ENCODE measurements at regions not wholly inside any gene's neighbourhood (a gene's known extent, or its start where the extent isn't known, plus 50 kb on each side); places are given as distances from the start of the nearest gene placed in this dataset.

- H3K27ac ChIP-seq (ENCODE audit: low read depth, low read length) = no peak overlapping the region
- POLR2A ChIA-PET = no interaction called here
- no peak for DNase-seq (ENCODE audit: low read depth, low spot score)
- TF ChIP-seq CTCF (IDR thresholded peaks at IDR 0.05; ENCODE audit: low read depth, low read length) = no peak
- no peak overlapping the region for H3K4me3 ChIP-seq (ENCODE audit: low read depth, low read length)
- H3K9me3 ChIP-seq (ENCODE audit: control insufficient read depth, insufficient read depth, low read length) = peaks cover 16% of the 10 kb centered on the region; the same call in 1 of the 2 replicates
- no peaks in the 10 kb centered on the region for H3K27me3 ChIP-seq (ENCODE audit: control insufficient read depth, insufficient read depth, low read length)
- CTCF ChIA-PET = no interaction called here
Measured at GRCh38 chr15:39118510-39118909, 462.4 kb upstream of the THBS1 start.

GRCh38 chr15:39124155-39124552 is 456.7 kb upstream of the THBS1 start:
- H3K4me3 ChIP-seq (ENCODE audit: low read depth, low read length) = no peak overlapping the region
- no peaks in the 10 kb centered on the region for H3K27me3 ChIP-seq (ENCODE audit: control insufficient read depth, insufficient read depth, low read length)
- ChIA-PET POLR2A (no interaction called here), CTCF (interaction anchor here (0.5 kb wide), 1 partner anchor 172 kb away, joined by 3 read pairs; no protein-coding TSS in a partner anchor)
- H3K27ac ChIP-seq (ENCODE audit: low read depth, low read length) = peak overlapping the region; percentile 72
- no peak for TF ChIP-seq CTCF (IDR thresholded peaks at IDR 0.05; ENCODE audit: low read depth, low read length)
- no peaks in the 10 kb centered on the region for H3K9me3 ChIP-seq (ENCODE audit: control insufficient read depth, insufficient read depth, low read length)
- DNase-seq (ENCODE audit: low read depth, low spot score) = no peak

GRCh38 chr15:39124553-39125171 is 456.2 kb upstream of the THBS1 start:
- Histone ChIP-seq H3K27me3 (ENCODE audit: control insufficient read depth, insufficient read depth, low read length) (no peaks in the 10 kb centered on the region), H3K27ac (ENCODE audit: low read depth, low read length) (peak overlapping the region; percentile 72), H3K4me3 (ENCODE audit: low read depth, low read length) (no peak overlapping the region), H3K9me3 (ENCODE audit: control insufficient read depth, insufficient read depth, low read length) (no peaks in the 10 kb centered on the region)
- ChIA-PET CTCF (interaction anchor here (0.5 to 1.5 kb wide), 4 partner anchors 11 to 171 kb away, joined by 3 to 5 read pairs (median 3); no protein-coding TSS in a partner anchor), POLR2A (interaction anchor here (0.8 to 1.2 kb wide), 2 partner anchors 456 to 457 kb away, joined by 3 to 4 read pairs; partner anchors contain the start of gene THBS1)
- TF ChIP-seq CTCF (IDR thresholded peaks at IDR 0.05; ENCODE audit: low read depth, low read length) = no peak
- no peak for DNase-seq (ENCODE audit: low read depth, low spot score)

- no peak for DNase-seq (ENCODE audit: low read depth, low spot score)
- Histone ChIP-seq H3K27ac (ENCODE audit: low read depth, low read length) (peak overlapping the region; percentile 72), H3K4me3 (ENCODE audit: low read depth, low read length) (no peak overlapping the region), H3K9me3 (ENCODE audit: control insufficient read depth, insufficient read depth, low read length) (no peaks in the 10 kb centered on the region), H3K27me3 (ENCODE audit: control insufficient read depth, insufficient read depth, low read length) (no peaks in the 10 kb centered on the region)
- CTCF ChIA-PET = interaction anchor here (0.5 to 1.5 kb wide), 3 partner anchors 10 to 45 kb away, joined by 3 to 5 read pairs (median 3); no protein-coding TSS in a partner anchor
- POLR2A ChIA-PET = interaction anchor here (0.8 to 1.2 kb wide), 2 partner anchors 455 to 456 kb away, joined by 3 to 4 read pairs; partner anchors contain the start of gene THBS1
- no peak for TF ChIP-seq CTCF (IDR thresholded peaks at IDR 0.05; ENCODE audit: low read depth, low read length)
Measured at GRCh38 chr15:39125226-39125625, 455.7 kb upstream of the THBS1 start.

- peak; percentile 63 for TF ChIP-seq CTCF (IDR thresholded peaks at IDR 0.05; ENCODE audit: low read depth, low read length)
- H3K4me3 ChIP-seq (ENCODE audit: low read depth, low read length) = no peak overlapping the region
- ChIA-PET CTCF (interaction anchor here (0.8 to 1.5 kb wide), 2 partner anchors 17 to 44 kb away, joined by 3 read pairs; no protein-coding TSS in a partner anchor), POLR2A (interaction anchor here (0.8 to 1.2 kb wide), 2 partner anchors 455 to 456 kb away, joined by 3 to 4 read pairs; partner anchors contain the start of gene THBS1)
- no peaks in the 10 kb centered on the region for H3K27me3 ChIP-seq (ENCODE audit: control insufficient read depth, insufficient read depth, low read length)
- no peaks in the 10 kb centered on the region for H3K9me3 ChIP-seq (ENCODE audit: control insufficient read depth, insufficient read depth, low read length)
- DNase-seq (ENCODE audit: low read depth, low spot score) = no peak
- no peak overlapping the region for H3K27ac ChIP-seq (ENCODE audit: low read depth, low read length)
Measured at GRCh38 chr15:39125904-39126303, 455.0 kb upstream of the THBS1 start.
